IPS DF 19.7 (cell line): ENCODE measurements at regions not wholly inside any gene's neighbourhood (a gene's known extent, or its start where the extent isn't known, plus 50 kb on each side); places are given as distances from the start of the nearest gene placed in this dataset.
"Not testable (repeated sequence)": the region's sequence is repeated elsewhere in the genome, so short reads cannot be mapped to it uniquely, and the experiment has no call there.

Source experiments
- DNase-seq: peaks from one replicate; pipeline ENCODE4 v3.0.0-alpha.2; 2013; ENCODE audit warnings: low read depth, low spot score

- no peak for DNase-seq
Measured at GRCh38 chr4:12375805-12376204, 947.1 kb upstream of the HS3ST1 start.

- not testable (repeated sequence) for DNase-seq
Measured at GRCh38 chr4:12365869-12366268, 937.2 kb upstream of the HS3ST1 start.

- DNase-seq, result no peak
Measured at GRCh38 chr4:12360391-12360790, 931.7 kb upstream of the HS3ST1 start.

- no peak for DNase-seq
Measured at GRCh38 chr4:12359420-12359819, 930.7 kb upstream of the HS3ST1 start.

GRCh38 chr4:12333083-12333482 lies 904.4 kb upstream of the HS3ST1 start:
- not testable (repeated sequence) for DNase-seq

GRCh38 chr4:12324965-12325364 lies 896.3 kb upstream of the HS3ST1 start:
- no peak for DNase-seq

- DNase-seq, result no peak
Measured at GRCh38 chr4:12319765-12320164, 891.1 kb upstream of the HS3ST1 start.

GRCh38 chr4:12304905-12305304 lies 876.2 kb upstream of the HS3ST1 start:
- DNase-seq, result no peak

GRCh38 chr4:12296366-12296765 lies 867.7 kb upstream of the HS3ST1 start:
- no peak for DNase-seq

- DNase-seq, result no peak
Measured at GRCh38 chr4:12293906-12294525, 865.3 kb upstream of the HS3ST1 start.

GRCh38 chr4:12286351-12286750 lies 857.7 kb upstream of the HS3ST1 start:
- no peak for DNase-seq

GRCh38 chr4:12270546-12270945 lies 841.9 kb upstream of the HS3ST1 start:
- DNase-seq, result no peak

GRCh38 chr4:12265554-12265953 lies 836.9 kb upstream of the HS3ST1 start:
- DNase-seq, result no peak

GRCh38 chr4:12260453-12260852 lies 831.8 kb upstream of the HS3ST1 start:
- DNase-seq, result no peak

- DNase-seq, result no peak
Measured at GRCh38 chr4:12244973-12245372, 816.3 kb upstream of the HS3ST1 start.

GRCh38 chr4:12242354-12242753 lies 813.7 kb upstream of the HS3ST1 start:
- DNase-seq, result no peak

GRCh38 chr4:12239897-12240636 lies 811.4 kb upstream of the HS3ST1 start:
- no peak for DNase-seq

- DNase-seq, result no peak
Measured at GRCh38 chr4:12231098-12231497, 802.4 kb upstream of the HS3ST1 start.

- no peak for DNase-seq
Measured at GRCh38 chr4:12221031-12221430, 792.3 kb upstream of the HS3ST1 start.

- DNase-seq, result no peak
Measured at GRCh38 chr4:12211636-12212035, 782.9 kb upstream of the HS3ST1 start.

GRCh38 chr4:12207396-12207795 lies 778.7 kb upstream of the HS3ST1 start:
- no peak for DNase-seq

- DNase-seq, result no peak
Measured at GRCh38 chr4:12206091-12206490, 777.4 kb upstream of the HS3ST1 start.

- DNase-seq, result no peak
Measured at GRCh38 chr4:12203945-12204344, 775.3 kb upstream of the HS3ST1 start.
